LNCaP clone FGC (cell line): ENCODE measurements at regions not wholly inside any gene's neighbourhood (a gene's known extent, or its start where the extent isn't known, plus 50 kb on each side); places are given as distances from the start of the nearest gene placed in this dataset.

Experiments used
- DNase-seq: peaks from one replicate; pipeline ENCODE4 v3.0.0-alpha.2; 2011; ENCODE audit warnings: low read depth
- H3K4me3 ChIP-seq: 2 replicates; pipeline ENCODE4 v1.5.1; 2011; ENCODE audit warnings: mild to moderate bottlenecking, low read depth, low read length, control low read depth
- TF ChIP-seq, protein P1 (sequence below): IDR thresholded peaks from 2 replicates; pipeline ENCODE4 v1.5.1; 2012; ENCODE audit warnings: mild to moderate bottlenecking; ENCODE audit not compliant: control insufficient read depth, insufficient read depth; ENCODE audit errors: extremely low read depth

DNA sequence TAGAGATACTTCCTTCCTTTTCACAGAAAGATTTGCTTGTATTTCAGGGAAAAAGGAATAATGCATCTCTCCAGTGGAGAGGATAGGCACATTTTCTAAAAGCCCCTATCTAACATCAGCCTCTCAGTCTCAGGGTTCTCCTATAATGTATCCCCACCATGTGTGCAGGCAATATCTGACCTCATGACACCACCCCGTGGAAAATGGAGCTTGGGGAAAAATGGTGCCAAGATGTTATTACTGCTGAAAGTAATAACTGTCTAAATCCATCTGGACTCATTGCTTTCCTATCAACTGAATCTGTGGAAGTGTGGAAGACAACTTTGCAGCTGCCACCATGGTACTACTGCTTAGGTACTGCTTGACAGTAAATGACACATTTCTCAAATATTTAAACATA lies 574.3 kb downstream of the LRRC70 start:
- no peak for DNase-seq
- TF ChIP-seq, protein P1, sequence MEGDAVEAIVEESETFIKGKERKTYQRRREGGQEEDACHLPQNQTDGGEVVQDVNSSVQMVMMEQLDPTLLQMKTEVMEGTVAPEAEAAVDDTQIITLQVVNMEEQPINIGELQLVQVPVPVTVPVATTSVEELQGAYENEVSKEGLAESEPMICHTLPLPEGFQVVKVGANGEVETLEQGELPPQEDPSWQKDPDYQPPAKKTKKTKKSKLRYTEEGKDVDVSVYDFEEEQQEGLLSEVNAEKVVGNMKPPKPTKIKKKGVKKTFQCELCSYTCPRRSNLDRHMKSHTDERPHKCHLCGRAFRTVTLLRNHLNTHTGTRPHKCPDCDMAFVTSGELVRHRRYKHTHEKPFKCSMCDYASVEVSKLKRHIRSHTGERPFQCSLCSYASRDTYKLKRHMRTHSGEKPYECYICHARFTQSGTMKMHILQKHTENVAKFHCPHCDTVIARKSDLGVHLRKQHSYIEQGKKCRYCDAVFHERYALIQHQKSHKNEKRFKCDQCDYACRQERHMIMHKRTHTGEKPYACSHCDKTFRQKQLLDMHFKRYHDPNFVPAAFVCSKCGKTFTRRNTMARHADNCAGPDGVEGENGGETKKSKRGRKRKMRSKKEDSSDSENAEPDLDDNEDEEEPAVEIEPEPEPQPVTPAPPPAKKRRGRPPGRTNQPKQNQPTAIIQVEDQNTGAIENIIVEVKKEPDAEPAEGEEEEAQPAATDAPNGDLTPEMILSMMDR, result no peak
- no peak overlapping the region for H3K4me3 ChIP-seq

DNA sequence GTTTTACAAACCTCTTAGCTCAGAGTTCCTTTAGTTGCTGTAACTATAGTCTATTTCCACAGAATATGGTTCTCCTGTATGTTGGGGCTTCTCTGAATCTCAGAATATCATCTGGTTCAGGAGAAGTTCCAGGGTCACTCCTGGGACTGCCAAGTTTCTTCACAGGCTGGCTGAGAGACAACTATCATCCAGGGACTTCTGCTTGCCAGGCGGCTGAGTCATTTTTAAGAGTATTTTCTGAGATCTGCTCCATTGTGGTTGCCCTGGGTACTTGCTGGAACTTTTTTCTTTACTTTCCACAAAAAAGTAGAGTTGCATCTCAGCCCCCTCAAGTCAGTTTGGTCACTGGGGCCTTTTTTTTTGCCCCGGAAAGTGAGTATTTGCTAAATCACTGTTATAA lies 566.5 kb downstream of the LRRC70 start:
- DNase-seq, result no peak
- TF ChIP-seq, protein P1, result no peak
- no peak overlapping the region for H3K4me3 ChIP-seq

DNA sequence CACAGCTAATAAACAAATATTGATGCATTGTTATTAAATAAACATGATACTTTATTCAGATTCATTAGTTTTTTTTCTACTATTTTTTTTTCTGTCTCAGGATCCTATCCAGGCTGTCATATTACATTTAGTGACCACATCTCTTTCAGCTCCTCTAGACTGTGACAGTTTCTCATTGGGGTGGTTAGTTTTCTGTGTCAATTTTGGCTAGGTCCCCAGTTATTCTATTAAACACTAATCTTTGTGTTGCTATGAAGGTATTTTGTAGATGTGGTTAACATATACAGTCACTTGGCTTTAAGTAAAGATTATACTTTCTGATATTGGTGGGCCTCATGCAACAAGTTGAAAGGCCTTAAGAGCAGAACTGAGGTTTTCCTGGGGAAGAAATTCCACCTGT lies 563.0 kb downstream of the LRRC70 start:
- no peak overlapping the region for H3K4me3 ChIP-seq
- TF ChIP-seq, protein P1, result no peak
- DNase-seq, result no peak

DNA sequence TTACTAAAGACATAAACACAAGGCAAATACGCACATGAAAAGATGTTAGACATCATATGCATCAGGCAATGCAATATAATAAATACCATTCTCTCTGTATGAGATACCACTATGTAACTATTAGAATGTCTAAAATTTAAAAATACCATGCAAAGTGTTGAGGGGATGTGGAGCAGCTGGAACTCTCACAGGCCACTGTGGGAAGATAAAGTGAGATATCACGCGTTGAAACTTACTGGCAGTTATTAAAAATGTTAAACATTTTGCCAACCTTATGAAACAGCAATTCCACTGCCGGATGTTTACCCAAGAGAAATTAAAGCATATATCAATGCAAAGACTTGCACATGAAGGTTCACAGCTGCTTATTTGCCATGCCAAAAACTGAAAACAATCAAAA lies 556.7 kb downstream of the LRRC70 start:
- TF ChIP-seq, protein P1, result no peak
- no peak for DNase-seq

DNA sequence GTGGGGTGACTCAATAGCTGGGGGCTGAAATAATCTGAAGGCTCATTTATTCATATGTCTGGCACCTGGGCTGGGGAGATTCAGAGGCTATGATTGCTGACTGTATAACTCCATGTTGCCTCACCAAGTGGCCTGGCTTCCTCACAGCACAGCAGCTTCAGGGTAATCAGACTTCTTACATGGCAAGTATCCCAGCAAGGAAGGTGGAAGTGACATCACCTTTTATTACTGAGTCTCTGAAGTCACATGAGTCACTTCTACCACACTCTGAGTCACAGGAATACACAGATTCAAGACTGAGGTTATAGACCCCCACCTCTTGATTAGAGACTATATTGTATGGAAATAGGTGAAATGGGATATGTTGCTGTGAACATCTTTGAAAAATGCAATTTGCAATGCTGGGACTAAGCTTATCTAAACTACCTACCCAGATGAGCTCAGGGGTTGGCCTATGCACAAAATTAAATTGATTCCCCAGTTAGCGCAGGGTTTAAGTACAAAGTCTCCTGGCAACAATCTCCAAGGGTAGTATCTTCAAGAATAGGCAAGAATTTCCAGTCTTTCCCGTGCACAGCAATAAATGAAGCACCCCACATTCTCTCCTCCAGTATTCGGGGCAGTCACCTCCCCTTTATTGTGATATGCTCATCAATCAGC lies 553.1 kb downstream of the LRRC70 start:
- no peak overlapping the region for H3K4me3 ChIP-seq
- TF ChIP-seq, protein P1, result no peak
- DNase-seq, result no peak

More for the DNA sequence above, 556.7 kb downstream of the LRRC70 start:
- H3K4me3 ChIP-seq, result no peak overlapping the region

DNA sequence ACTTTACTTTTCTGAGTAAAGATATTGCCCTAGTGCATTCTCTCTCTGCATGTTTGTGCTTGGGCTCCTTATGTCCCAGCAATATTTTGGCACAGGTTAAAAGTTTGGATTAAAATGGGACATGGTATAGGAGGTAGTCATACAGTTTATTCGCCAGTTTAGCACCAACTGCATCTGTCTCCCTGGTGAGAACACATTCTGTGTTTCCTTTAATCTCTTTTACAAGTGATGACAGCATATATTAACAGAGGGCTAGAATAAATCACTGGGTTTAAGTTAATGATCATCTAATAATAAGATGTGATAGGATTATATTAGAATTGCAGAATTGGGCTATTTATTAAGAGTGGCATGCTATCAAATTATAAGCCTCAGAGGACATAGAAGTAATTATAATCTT lies 550.1 kb downstream of the LRRC70 start:
- DNase-seq, result no peak
- TF ChIP-seq, protein P1, result no peak

DNA sequence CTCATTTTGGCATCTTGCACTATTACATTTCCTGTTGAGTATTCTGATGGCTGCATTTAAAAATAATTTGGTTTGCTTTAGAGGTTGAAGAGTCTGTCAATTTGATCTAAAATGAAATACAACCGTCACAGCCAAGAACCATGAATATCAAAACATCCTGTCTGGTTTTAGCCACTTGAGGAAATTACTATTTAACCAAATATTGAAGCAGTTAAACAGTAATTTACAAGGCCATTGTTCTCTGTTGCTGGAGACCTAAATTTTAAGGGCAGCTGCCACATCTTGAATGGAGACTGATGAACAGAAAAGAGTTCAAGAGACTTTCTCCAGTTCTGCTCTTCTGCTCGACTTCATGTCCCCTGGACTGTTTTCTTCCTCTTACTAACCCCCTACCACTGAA lies 549.4 kb downstream of the LRRC70 start:
- TF ChIP-seq, protein P1, result no peak
- no peak for DNase-seq
- no peak overlapping the region for H3K4me3 ChIP-seq

More for the DNA sequence above, 550.1 kb downstream of the LRRC70 start:
- H3K4me3 ChIP-seq, result no peak overlapping the region
